Panc1 (cell line): ENCODE measurements at regions not wholly inside any gene's neighbourhood (a gene's known extent, or its start where the extent isn't known, plus 50 kb on each side); places are given as distances from the start of the nearest gene placed in this dataset.

Experiments
- ATAC-seq: fragments of 200-7000 bp; cut with Tn5 transposase; 2 replicates; pipeline ENCODE4 v1.9.1; 2020; ENCODE audit warnings: mild to moderate bottlenecking, moderate library complexity
- BruUV-seq: library from RNA; stranded (reverse); fragments of 400-500 nt; replicated peaks from 2 replicates; lab custom pipeline; 2021; lab: Mats Ljungman, UMichigan
- CTCF ChIA-PET: fragments of 300-600 bp; sonication (Branson Sonifier 250); formaldehyde crosslinking; loops from one replicate; lab custom pipeline; 2022; ENCODE audit warnings: antibody characterized with exemption; lab: Charles Lee
- POLR2A ChIA-PET: fragments of 300-600 bp; sonication (Branson Sonifier 250); formaldehyde crosslinking; loops from one replicate; lab custom pipeline; 2022; ENCODE audit warnings: antibody characterized with exemption; lab: Charles Lee
- DNase-seq: peaks from one replicate; pipeline ENCODE4 v3.0.0-alpha.2; 2010; ENCODE audit warnings: low read depth, low spot score
- H3K27ac ChIP-seq: 2 replicates; pipeline ENCODE4 v1.5.1; 2011; ENCODE audit warnings: mild to moderate bottlenecking, low read length, inconsistent platforms
- H3K27me3 ChIP-seq: fragments of 200-500 bp; sonication (Bioruptor generic); 2 replicates; pipeline ENCODE4 v1.6.0; 2014; ENCODE audit warnings: low read length, inconsistent platforms; ENCODE audit not compliant: control insufficient read depth, insufficient read depth
- H3K36me3 ChIP-seq: fragments of 200-500 bp; sonication (Bioruptor generic); 2 replicates; pipeline ENCODE4 v1.5.1; 2014; ENCODE audit warnings: inconsistent platforms, mild to moderate bottlenecking, low read length, moderate library complexity; ENCODE audit not compliant: control insufficient read depth, insufficient read depth
- H3K4me1 ChIP-seq: 2 replicates; pipeline ENCODE4 v1.5.1; 2011; ENCODE audit warnings: inconsistent platforms, mild to moderate bottlenecking, low read length, moderate library complexity; ENCODE audit not compliant: control insufficient read depth, insufficient read depth
- H3K4me3 ChIP-seq, 2 experiments: 2 replicates each; pipeline ENCODE4 v1.5.1; 2011 to 2012; ENCODE audit warnings: low read depth in 2 of 2, low read length in 2 of 2, mild to moderate bottlenecking in 2 of 2, inconsistent platforms in 1 of 2, moderate library complexity in 1 of 2
- H3K9me3 ChIP-seq: fragments of 200-500 bp; sonication (Bioruptor generic); 2 replicates; pipeline ENCODE4 v1.5.1; 2014; ENCODE audit warnings: low read depth, mild to moderate bottlenecking, inconsistent platforms, low read length, moderate library complexity; ENCODE audit not compliant: control insufficient read depth, insufficient read depth
- POLR2AphosphoS5 ChIP-seq: IDR thresholded peaks from 2 replicates; pipeline ENCODE4 v1.6.1; 2012; ENCODE audit warnings: mild to moderate bottlenecking, low read depth, low read length, moderate library complexity
- SIN3A ChIP-seq: IDR thresholded peaks from 2 replicates; pipeline ENCODE4 v1.6.1; 2012; ENCODE audit warnings: low read depth, mild to moderate bottlenecking, low read length, moderate library complexity, borderline replicate concordance; ENCODE audit not compliant: insufficient read depth
- TCF7L2 ChIP-seq: IDR thresholded peaks from 2 replicates; pipeline ENCODE4 v1.6.1; 2011; ENCODE audit warnings: mild to moderate bottlenecking, low read depth, low read length, inconsistent platforms
- in situ Hi-C: cut with HindIII; loops from 2 replicates; pipeline ENCODE4 v1.10.0; 2016; ENCODE audit warnings: low sequenced_read_pairs, low pct_unique_long_range_greater_than_20kb
- intact Hi-C: fragments of 100-400 bp; cut with micrococcal nuclease; formaldehyde crosslinking; loops from one replicate; pipeline ENCODE4 v1.10.0; 2022; ENCODE audit not compliant: unreplicated experiment
- TF ChIP-seq, protein P1 (sequence below), 2 experiments: IDR thresholded peaks; 2 replicates each; pipeline ENCODE4 v1.6.1; 2011 to 2012; ENCODE audit warnings: low read depth in 2 of 2, control low read depth in 1 of 2, low read length in 1 of 2, mild to moderate bottlenecking in 1 of 2, moderate library complexity in 1 of 2; ENCODE audit not compliant: insufficient read depth in 1 of 2
- TF ChIP-seq, protein P2 (sequence below): fragments of 450-650 bp; IDR thresholded peaks from 2 replicates; pipeline ENCODE4 v1.5.1; 2017; ENCODE audit warnings: mild to moderate bottlenecking

DNA sequence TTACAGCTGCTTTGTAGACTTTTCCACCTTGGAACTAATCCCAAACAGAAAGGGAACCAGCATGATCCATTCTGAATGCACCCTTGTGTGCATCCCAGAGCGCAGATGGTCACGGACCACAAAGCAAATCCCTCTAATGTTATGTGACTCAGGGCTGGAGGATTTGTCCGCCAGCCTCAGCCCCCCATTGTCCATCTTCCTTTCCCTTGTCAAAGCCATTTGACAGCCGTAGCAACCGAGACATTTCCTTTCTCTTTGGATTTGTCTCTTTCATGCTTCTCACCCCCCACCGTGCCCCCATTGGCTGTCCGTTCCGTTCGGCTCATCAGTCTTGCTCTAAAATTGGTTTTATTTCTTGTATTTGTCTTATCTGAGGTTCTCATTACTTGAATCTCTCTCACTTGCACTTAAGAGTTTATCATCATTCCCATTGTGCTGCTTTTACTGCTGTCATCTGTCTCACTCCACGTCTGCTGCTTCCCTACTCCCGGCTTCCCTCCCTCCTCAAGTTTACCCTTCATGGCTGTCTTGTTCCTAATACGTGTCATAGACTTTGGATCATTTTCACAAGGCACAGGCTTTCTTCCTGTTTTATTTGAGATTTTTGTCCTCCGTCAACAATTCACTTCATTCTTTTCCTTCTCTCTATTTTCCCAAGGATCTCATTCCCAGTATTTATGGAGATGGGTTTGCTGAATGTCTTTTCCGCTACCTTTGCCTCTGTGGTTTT is 163.4 kb upstream of the ERCC4 start:
- intact Hi-C loops, result no loop called here
- in situ Hi-C loops, result no loop called here
- TF ChIP-seq, protein P1, sequence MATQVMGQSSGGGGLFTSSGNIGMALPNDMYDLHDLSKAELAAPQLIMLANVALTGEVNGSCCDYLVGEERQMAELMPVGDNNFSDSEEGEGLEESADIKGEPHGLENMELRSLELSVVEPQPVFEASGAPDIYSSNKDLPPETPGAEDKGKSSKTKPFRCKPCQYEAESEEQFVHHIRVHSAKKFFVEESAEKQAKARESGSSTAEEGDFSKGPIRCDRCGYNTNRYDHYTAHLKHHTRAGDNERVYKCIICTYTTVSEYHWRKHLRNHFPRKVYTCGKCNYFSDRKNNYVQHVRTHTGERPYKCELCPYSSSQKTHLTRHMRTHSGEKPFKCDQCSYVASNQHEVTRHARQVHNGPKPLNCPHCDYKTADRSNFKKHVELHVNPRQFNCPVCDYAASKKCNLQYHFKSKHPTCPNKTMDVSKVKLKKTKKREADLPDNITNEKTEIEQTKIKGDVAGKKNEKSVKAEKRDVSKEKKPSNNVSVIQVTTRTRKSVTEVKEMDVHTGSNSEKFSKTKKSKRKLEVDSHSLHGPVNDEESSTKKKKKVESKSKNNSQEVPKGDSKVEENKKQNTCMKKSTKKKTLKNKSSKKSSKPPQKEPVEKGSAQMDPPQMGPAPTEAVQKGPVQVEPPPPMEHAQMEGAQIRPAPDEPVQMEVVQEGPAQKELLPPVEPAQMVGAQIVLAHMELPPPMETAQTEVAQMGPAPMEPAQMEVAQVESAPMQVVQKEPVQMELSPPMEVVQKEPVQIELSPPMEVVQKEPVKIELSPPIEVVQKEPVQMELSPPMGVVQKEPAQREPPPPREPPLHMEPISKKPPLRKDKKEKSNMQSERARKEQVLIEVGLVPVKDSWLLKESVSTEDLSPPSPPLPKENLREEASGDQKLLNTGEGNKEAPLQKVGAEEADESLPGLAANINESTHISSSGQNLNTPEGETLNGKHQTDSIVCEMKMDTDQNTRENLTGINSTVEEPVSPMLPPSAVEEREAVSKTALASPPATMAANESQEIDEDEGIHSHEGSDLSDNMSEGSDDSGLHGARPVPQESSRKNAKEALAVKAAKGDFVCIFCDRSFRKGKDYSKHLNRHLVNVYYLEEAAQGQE (IDR thresholded peaks at IDR 0.05; ENCODE audit: insufficient read depth in 1 of 2, low read depth in 2 of 2, low read length in 1 of 2), result no peak
- TF ChIP-seq, protein P2, sequence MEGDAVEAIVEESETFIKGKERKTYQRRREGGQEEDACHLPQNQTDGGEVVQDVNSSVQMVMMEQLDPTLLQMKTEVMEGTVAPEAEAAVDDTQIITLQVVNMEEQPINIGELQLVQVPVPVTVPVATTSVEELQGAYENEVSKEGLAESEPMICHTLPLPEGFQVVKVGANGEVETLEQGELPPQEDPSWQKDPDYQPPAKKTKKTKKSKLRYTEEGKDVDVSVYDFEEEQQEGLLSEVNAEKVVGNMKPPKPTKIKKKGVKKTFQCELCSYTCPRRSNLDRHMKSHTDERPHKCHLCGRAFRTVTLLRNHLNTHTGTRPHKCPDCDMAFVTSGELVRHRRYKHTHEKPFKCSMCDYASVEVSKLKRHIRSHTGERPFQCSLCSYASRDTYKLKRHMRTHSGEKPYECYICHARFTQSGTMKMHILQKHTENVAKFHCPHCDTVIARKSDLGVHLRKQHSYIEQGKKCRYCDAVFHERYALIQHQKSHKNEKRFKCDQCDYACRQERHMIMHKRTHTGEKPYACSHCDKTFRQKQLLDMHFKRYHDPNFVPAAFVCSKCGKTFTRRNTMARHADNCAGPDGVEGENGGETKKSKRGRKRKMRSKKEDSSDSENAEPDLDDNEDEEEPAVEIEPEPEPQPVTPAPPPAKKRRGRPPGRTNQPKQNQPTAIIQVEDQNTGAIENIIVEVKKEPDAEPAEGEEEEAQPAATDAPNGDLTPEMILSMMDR, result no peak
- no peak for TF ChIP-seq TCF7L2
- no peak for TF ChIP-seq POLR2AphosphoS5
- DNase-seq (no peak), ATAC-seq (no peak)
- Histone ChIP-seq H3K27me3 (peaks cover 17% of the 10 kb centered on the region), H3K4me1 (no peaks in the 10 kb centered on the region), H3K9me3 (no peaks in the 10 kb centered on the region), H3K27ac (no peak overlapping the region), H3K4me3 (no peak overlapping the region), H3K36me3 (no peaks in the 10 kb centered on the region)
- POLR2A ChIA-PET, result no interaction called here
- BruUV-seq, result no TSS peak
- CTCF ChIA-PET, result no interaction called here

DNA sequence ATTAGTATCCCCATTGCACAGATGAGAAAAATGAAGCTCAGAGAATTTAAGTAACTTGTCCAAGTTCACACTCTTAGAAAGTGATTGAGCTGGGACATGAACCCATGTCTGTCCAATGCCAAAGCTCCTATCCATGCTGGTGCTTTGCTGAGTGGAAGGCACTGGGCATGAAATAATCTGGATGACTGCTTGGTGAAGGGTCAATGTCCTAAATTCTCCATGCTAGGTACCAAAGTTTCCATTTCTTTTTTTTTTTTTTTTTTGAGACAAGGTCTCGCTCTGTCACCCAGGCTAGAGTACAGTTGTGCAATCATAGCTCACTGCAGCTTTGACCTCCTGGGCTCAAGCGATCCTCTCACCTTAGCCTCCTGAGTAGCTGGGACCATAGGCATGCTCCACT is 153.6 kb upstream of the ERCC4 start:
- ChIA-PET POLR2A (no interaction called here), CTCF (no interaction called here)
- Histone ChIP-seq H3K36me3 (no peaks in the 10 kb centered on the region), H3K27me3 (peaks cover 9% of the 10 kb centered on the region; the same call in 1 of the 2 replicates), H3K27ac (no peak overlapping the region), H3K4me3 (no peak overlapping the region), H3K9me3 (no peaks in the 10 kb centered on the region), H3K4me1 (no peaks in the 10 kb centered on the region)
- DNase-seq, result no peak
- no TSS peak for BruUV-seq
- intact Hi-C loops, result no loop called here
- no peak for ATAC-seq
- TF ChIP-seq SIN3A (no peak), POLR2AphosphoS5 (no peak), TCF7L2 (no peak)
- TF ChIP-seq, protein P2, result no peak
- TF ChIP-seq, protein P1 (IDR thresholded peaks at IDR 0.05; ENCODE audit: insufficient read depth in 1 of 2, low read depth in 2 of 2, low read length in 1 of 2), result no peak
- in situ Hi-C loops, result no loop called here
